ENCODE measurements at regions not wholly inside any gene's neighbourhood (a gene's known extent, or its start where the extent isn't known, plus 50 kb on each side); places are given as distances from the start of the nearest gene placed in this dataset.

GRCh38 chr2:33782395-33783230 is 183.5 kb upstream of the FAM98A start:
- no peak for TF ChIP-seq EP300 (IDR thresholded peaks at IDR 0.05)
- TF ChIP-seq, protein P1, sequence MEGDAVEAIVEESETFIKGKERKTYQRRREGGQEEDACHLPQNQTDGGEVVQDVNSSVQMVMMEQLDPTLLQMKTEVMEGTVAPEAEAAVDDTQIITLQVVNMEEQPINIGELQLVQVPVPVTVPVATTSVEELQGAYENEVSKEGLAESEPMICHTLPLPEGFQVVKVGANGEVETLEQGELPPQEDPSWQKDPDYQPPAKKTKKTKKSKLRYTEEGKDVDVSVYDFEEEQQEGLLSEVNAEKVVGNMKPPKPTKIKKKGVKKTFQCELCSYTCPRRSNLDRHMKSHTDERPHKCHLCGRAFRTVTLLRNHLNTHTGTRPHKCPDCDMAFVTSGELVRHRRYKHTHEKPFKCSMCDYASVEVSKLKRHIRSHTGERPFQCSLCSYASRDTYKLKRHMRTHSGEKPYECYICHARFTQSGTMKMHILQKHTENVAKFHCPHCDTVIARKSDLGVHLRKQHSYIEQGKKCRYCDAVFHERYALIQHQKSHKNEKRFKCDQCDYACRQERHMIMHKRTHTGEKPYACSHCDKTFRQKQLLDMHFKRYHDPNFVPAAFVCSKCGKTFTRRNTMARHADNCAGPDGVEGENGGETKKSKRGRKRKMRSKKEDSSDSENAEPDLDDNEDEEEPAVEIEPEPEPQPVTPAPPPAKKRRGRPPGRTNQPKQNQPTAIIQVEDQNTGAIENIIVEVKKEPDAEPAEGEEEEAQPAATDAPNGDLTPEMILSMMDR (IDR thresholded peaks at IDR 0.05): no peak

All from tibial nerve (tissue), 4 donors.